ENCODE measurements at regions not wholly inside any gene's neighbourhood (a gene's known extent, or its start where the extent isn't known, plus 50 kb on each side); places are given as distances from the start of the nearest gene placed in this dataset.

DNA sequence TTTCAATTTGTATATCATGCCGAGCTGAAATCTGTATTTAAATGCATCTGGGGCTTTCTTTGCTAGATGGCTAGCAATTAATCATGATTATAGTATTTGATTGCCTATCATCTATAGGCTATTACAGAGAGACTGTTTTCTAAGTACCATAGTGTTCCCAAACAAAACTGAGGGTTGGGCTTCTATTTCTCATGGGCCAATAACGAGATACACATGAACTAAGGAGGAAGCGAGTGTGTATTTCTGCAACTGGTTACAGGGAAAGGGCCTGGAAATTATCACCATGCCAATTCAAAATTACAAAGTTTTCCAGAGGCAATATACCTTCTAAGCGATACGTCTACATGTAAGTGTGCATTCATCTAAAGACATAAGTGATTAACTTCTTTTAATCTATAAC is 744.5 kb upstream of the BRINP3 start:
- TF ChIP-seq FOXM1 (IDR thresholded peaks at IDR 0.05; ENCODE audit: borderline replicate concordance) (no peak), TARDBP (IDR thresholded peaks at IDR 0.05) (no peak), BHLHE40 (IDR thresholded peaks at IDR 0.05; ENCODE audit: borderline replicate concordance) (no peak), SP1 (IDR thresholded peaks at IDR 0.05) (no peak)
- TF ChIP-seq, protein P1, sequence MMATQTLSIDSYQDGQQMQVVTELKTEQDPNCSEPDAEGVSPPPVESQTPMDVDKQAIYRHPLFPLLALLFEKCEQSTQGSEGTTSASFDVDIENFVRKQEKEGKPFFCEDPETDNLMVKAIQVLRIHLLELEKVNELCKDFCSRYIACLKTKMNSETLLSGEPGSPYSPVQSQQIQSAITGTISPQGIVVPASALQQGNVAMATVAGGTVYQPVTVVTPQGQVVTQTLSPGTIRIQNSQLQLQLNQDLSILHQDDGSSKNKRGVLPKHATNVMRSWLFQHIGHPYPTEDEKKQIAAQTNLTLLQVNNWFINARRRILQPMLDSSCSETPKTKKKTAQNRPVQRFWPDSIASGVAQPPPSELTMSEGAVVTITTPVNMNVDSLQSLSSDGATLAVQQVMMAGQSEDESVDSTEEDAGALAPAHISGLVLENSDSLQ (IDR thresholded peaks at IDR 0.05) = no peak
